Fibroblast of lung (primary cell): ENCODE measurements at regions not wholly inside any gene's neighbourhood (a gene's known extent, or its start where the extent isn't known, plus 50 kb on each side); places are given as distances from the start of the nearest gene placed in this dataset.

Source experiments
- EZH2 ChIP-seq: IDR thresholded peaks from 2 replicates; pipeline ENCODE4 v1.5.1; 2012; ENCODE audit warnings: low read length, control low read depth, mild to moderate bottlenecking; ENCODE audit errors: missing control alignments
- TF ChIP-seq, protein P1 (sequence below), 2 donors: IDR thresholded peaks in 1 of 2; conservative IDR thresholded peaks in 1 of 2; 1 replicate in 1 of 2; 2 replicates in 1 of 2; pipeline ENCODE4 v1.5.1; 2011 to 2012; ENCODE audit warnings: low read length in 2 of 2, control low read depth in 1 of 2, inconsistent platforms in 1 of 2, low read depth in 1 of 2, mild to moderate bottlenecking in 1 of 2

DNA sequence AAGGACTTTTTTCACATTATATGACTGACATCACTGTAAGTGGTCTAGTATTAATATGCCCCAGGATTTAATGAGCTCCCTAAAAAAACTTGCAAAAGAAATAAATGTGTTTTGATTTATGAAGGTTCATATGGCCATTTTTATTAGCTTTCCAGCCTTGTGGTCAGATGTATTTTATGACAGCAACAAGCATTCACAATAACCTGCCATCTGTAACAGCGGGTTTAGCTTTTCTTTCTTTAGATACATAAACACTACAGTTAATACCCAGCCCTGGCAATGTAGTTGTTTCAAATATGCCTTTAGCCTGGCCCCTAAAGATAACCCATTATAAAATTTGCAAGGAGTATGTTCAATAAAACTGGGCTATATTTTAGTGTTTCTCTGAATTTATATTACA lies 1063.8 kb downstream of the SOCS6 start:
- TF ChIP-seq, protein P1, sequence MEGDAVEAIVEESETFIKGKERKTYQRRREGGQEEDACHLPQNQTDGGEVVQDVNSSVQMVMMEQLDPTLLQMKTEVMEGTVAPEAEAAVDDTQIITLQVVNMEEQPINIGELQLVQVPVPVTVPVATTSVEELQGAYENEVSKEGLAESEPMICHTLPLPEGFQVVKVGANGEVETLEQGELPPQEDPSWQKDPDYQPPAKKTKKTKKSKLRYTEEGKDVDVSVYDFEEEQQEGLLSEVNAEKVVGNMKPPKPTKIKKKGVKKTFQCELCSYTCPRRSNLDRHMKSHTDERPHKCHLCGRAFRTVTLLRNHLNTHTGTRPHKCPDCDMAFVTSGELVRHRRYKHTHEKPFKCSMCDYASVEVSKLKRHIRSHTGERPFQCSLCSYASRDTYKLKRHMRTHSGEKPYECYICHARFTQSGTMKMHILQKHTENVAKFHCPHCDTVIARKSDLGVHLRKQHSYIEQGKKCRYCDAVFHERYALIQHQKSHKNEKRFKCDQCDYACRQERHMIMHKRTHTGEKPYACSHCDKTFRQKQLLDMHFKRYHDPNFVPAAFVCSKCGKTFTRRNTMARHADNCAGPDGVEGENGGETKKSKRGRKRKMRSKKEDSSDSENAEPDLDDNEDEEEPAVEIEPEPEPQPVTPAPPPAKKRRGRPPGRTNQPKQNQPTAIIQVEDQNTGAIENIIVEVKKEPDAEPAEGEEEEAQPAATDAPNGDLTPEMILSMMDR (conservative IDR thresholded peaks at IDR 0.05 in 1 of 2, IDR thresholded peaks at IDR 0.05 in 1 of 2; ENCODE audit: low read depth in 1 of 2, low read length in 2 of 2): no peak
- no peak for TF ChIP-seq EZH2
